H9 (cell line): ENCODE measurements at regions not wholly inside any gene's neighbourhood (a gene's known extent, or its start where the extent isn't known, plus 50 kb on each side); places are given as distances from the start of the nearest gene placed in this dataset.
A peak's percentile ranks its signal among the peaks of the same experiment; 100 is the strongest.

ENCODE experiments used
- DNase-seq: peaks from one replicate; pipeline ENCODE4 v3.0.0-alpha.2; 2017
- H2AFZ ChIP-seq: one replicate; pipeline ENCODE4 v1.6.1; 2013; ENCODE audit warnings: mild to moderate bottlenecking, low read length, control low read depth, moderate library complexity
- H2AK5ac ChIP-seq: 2 replicates; pipeline ENCODE4 v1.6.1; 2013; ENCODE audit warnings: low read length, control low read depth, mixed read lengths; ENCODE audit not compliant: insufficient read length
- H2BK120ac ChIP-seq: one replicate; pipeline ENCODE4 v1.6.1; 2013; ENCODE audit warnings: low read depth, mild to moderate bottlenecking, low read length, control low read depth, inconsistent platforms; ENCODE audit not compliant: poor library complexity, severe bottlenecking
- H2BK12ac ChIP-seq: 2 replicates; pipeline ENCODE4 v1.6.1; 2013; ENCODE audit warnings: low read length, control low read depth, mixed read lengths, low read depth; ENCODE audit not compliant: insufficient read length
- H2BK15ac ChIP-seq: 2 replicates; pipeline ENCODE4 v1.6.1; 2013; ENCODE audit warnings: low read depth, low read length, control low read depth
- H2BK20ac ChIP-seq: one replicate; pipeline ENCODE4 v1.6.1; 2013; ENCODE audit warnings: low read depth, mild to moderate bottlenecking, low read length, control low read depth, inconsistent platforms; ENCODE audit not compliant: poor library complexity, severe bottlenecking
- H2BK5ac ChIP-seq: 2 replicates; pipeline ENCODE4 v1.6.1; 2013; ENCODE audit warnings: low read length, control low read depth, mixed read lengths; ENCODE audit not compliant: insufficient read length
- H3K14ac ChIP-seq: 2 replicates; pipeline ENCODE4 v1.6.1; 2013; ENCODE audit warnings: low read length, control low read depth; ENCODE audit not compliant: insufficient read depth
- H3K18ac ChIP-seq: 2 replicates; pipeline ENCODE4 v1.6.1; 2013; ENCODE audit warnings: low read depth, mild to moderate bottlenecking, mixed read lengths, low read length, control low read depth; ENCODE audit not compliant: insufficient read length
- H3K23ac ChIP-seq: 2 replicates; pipeline ENCODE4 v1.6.1; 2013; ENCODE audit warnings: low read length, control low read depth, mixed read lengths, low read depth; ENCODE audit not compliant: insufficient read length
- H3K23me2 ChIP-seq: 2 replicates; pipeline ENCODE4 v1.6.1; 2013; ENCODE audit warnings: low read depth, mild to moderate bottlenecking, mixed read lengths, low read length, control low read depth; ENCODE audit not compliant: insufficient read length, poor library complexity, severe bottlenecking
- H3K27ac ChIP-seq: 2 replicates; pipeline ENCODE4 v1.5.1; 2013; ENCODE audit warnings: low read length, control low read depth, mixed read lengths, low read depth; ENCODE audit not compliant: insufficient read length
- H3K27me3 ChIP-seq: 2 replicates; pipeline ENCODE4 v1.6.1; 2013; ENCODE audit warnings: low read length, control low read depth, inconsistent platforms; ENCODE audit not compliant: insufficient read depth
- H3K4ac ChIP-seq: 2 replicates; pipeline ENCODE4 v1.6.1; 2013; ENCODE audit warnings: low read depth, mild to moderate bottlenecking, control low read depth, inconsistent platforms, low read length, moderate library complexity
- H3K4me1 ChIP-seq: 2 replicates; pipeline ENCODE4 v1.6.1; 2013; ENCODE audit warnings: low read length, control low read depth, inconsistent platforms; ENCODE audit not compliant: insufficient read depth
- H3K4me2 ChIP-seq: 2 replicates; pipeline ENCODE4 v1.6.1; 2013; ENCODE audit warnings: low read length, control low read depth, mixed read lengths; ENCODE audit not compliant: insufficient read length, insufficient read depth
- H3K56ac ChIP-seq: 2 replicates; pipeline ENCODE4 v1.6.1; 2013; ENCODE audit warnings: low read depth, mild to moderate bottlenecking, mixed read lengths, low read length, control low read depth; ENCODE audit not compliant: insufficient read length
- H3K79me1 ChIP-seq: 2 replicates; pipeline ENCODE4 v1.6.1; 2013; ENCODE audit warnings: low read depth, mild to moderate bottlenecking, moderate library complexity, low read length, control low read depth, inconsistent platforms; ENCODE audit not compliant: insufficient read depth, poor library complexity, severe bottlenecking
- H3K79me2 ChIP-seq: 2 replicates; pipeline ENCODE4 v1.6.1; 2013; ENCODE audit warnings: low read length, control low read depth, inconsistent platforms; ENCODE audit not compliant: insufficient read depth
- H3K9ac ChIP-seq: 2 replicates; pipeline ENCODE4 v1.6.1; 2013; ENCODE audit warnings: low read length, control low read depth, mixed read lengths; ENCODE audit not compliant: insufficient read length; ENCODE audit errors: extremely low read depth
- H3K9me3 ChIP-seq: one replicate; pipeline ENCODE4 v1.6.1; 2013; ENCODE audit warnings: low read depth, low read length, inconsistent platforms; ENCODE audit not compliant: control insufficient read depth
- H3T11ph ChIP-seq: one replicate; pipeline ENCODE4 v1.6.1; 2013; ENCODE audit warnings: mild to moderate bottlenecking, low read length, control low read depth, inconsistent platforms
- H4K20me1 ChIP-seq: one replicate; pipeline ENCODE4 v1.6.1; 2013; ENCODE audit not compliant: control insufficient read depth, insufficient read length, insufficient read depth
- H4K5ac ChIP-seq: 2 replicates; pipeline ENCODE4 v1.6.1; 2013; ENCODE audit warnings: low read depth, mild to moderate bottlenecking, mixed read lengths, low read length, control low read depth; ENCODE audit not compliant: insufficient read length
- H4K8ac ChIP-seq: replicated peaks from 2 replicates; pipeline ENCODE4 v1.6.1; 2013; ENCODE audit warnings: low read length, control low read depth, mixed read lengths, low read depth; ENCODE audit not compliant: insufficient read length
- H4K91ac ChIP-seq: 2 replicates; pipeline ENCODE4 v1.6.1; 2013; ENCODE audit warnings: low read depth, mild to moderate bottlenecking, moderate library complexity, mixed read lengths, low read length, control low read depth; ENCODE audit not compliant: insufficient read length
- H3K27ac Mint-ChIP-seq, 3 experiments: 2 replicates in 2 of 3; 3 replicates in 1 of 3; pipeline ENCODE4 v1.8.0; 2020 to 2021; ENCODE audit warnings: mixed read lengths in 3 of 3, mild to moderate bottlenecking in 1 of 3, moderate library complexity in 1 of 3
- H3K27me3 Mint-ChIP-seq: 2 replicates; pipeline ENCODE4 v1.8.0; 2021; ENCODE audit warnings: low read depth, mild to moderate bottlenecking, moderate library complexity, mixed read lengths
- H3K36me3 Mint-ChIP-seq, 3 experiments: 2 replicates in 2 of 3; 3 replicates in 1 of 3; pipeline ENCODE4 v1.8.0; 2020 to 2021; ENCODE audit warnings: low read depth in 3 of 3, mixed read lengths in 3 of 3; ENCODE audit not compliant: insufficient read depth in 1 of 3
- H3K4me1 Mint-ChIP-seq, 2 experiments: 2 replicates each; pipeline ENCODE4 v1.8.0; 2020; ENCODE audit warnings: mixed read lengths in 2 of 2
- H3K4me3 Mint-ChIP-seq, 2 experiments: 2 replicates in 1 of 2; 3 replicates in 1 of 2; pipeline ENCODE4 v1.8.0; 2020 to 2021; ENCODE audit warnings: mild to moderate bottlenecking in 2 of 2, mixed read lengths in 2 of 2, moderate library complexity in 1 of 2
- H3K9me3 Mint-ChIP-seq, 2 experiments: 2 replicates in 1 of 2; 3 replicates in 1 of 2; pipeline ENCODE4 v1.8.0; 2020; ENCODE audit warnings: mild to moderate bottlenecking in 2 of 2, mixed read lengths in 2 of 2, moderate library complexity in 1 of 2
- CTCF ChIP-seq: fragments of 200-600 bp; sonication (generic); conservative IDR thresholded peaks from 3 replicates; pipeline ENCODE4 v1.8.0; 2021; ENCODE audit warnings: antibody characterized with exemption, mild to moderate bottlenecking
- WGBS: extraction: QIAGEN DNeasy Blood & Tissue Kit; methylation state at CpG from one replicate; pipeline ENCODE4 v1.1.7; 2013; ENCODE audit warnings: missing lambda C conversion rate, low lambda C conversion rate, mixed read lengths; ENCODE audit not compliant: insufficient read length; ENCODE audit errors: extremely low coverage; 5-methylcytosine and 5-hydroxymethylcytosine counted together

- Histone ChIP-seq H3K4me1 (no peaks in the 10 kb centered on the region), H4K91ac (no peak overlapping the region), H3K79me2 (no peaks in the 10 kb centered on the region), H3K79me1 (no peaks in the 10 kb centered on the region), H3K23me2 (no peaks in the 10 kb centered on the region), H2BK120ac (no peak overlapping the region), H3K56ac (no peak overlapping the region), H2BK20ac (no peak overlapping the region), H3K27ac (no peak overlapping the region), H3K14ac (no peak overlapping the region), H3T11ph (no peak overlapping the region), H3K9ac (no peak overlapping the region), H4K5ac (no peak overlapping the region), H2AFZ (no peak overlapping the region), H3K27me3 (no peaks in the 10 kb centered on the region; the same call in 1 of the 2 replicates), H3K4me2 (no peak overlapping the region), H3K23ac (no peak overlapping the region), H2BK12ac (no peak overlapping the region), H3K9me3 (no peaks in the 10 kb centered on the region), H3K4ac (no peak overlapping the region), H2BK15ac (no peak overlapping the region), H3K18ac (no peak overlapping the region), H2BK5ac (no peak overlapping the region), H2AK5ac (no peak overlapping the region), H4K8ac (no peak overlapping the region), H4K20me1 (no peaks in the 10 kb centered on the region)
- Mint-ChIP-seq H3K27me3 (peaks cover 14% of the 10 kb centered on the region), H3K9me3 (peaks cover 19 to 24% of the 10 kb centered on the region in 2 experiments), H3K4me3 (no peak overlapping the region), H3K27ac (no peak overlapping the region), H3K4me1 (0 out of 4 replicates have a peak, but pooled peaks cover 0 to 3% of the 10 kb centered on the region in 2 experiments), H3K36me3 (no peaks in the 10 kb centered on the region)
- WGBS = no CpG with 5 or more reads among the region's 4 CpGs
- peak; percentile 15 for DNase-seq
- TF ChIP-seq CTCF = no peak
Measured at GRCh38 chrX:69050051-69050765, 115.0 kb downstream of the PJA1 start.
